Anterior cingulate cortex (tissue), 58 donors: ENCODE measurements at regions not wholly inside any gene's neighbourhood (a gene's known extent, or its start where the extent isn't known, plus 50 kb on each side); places are given as distances from the start of the nearest gene placed in this dataset.
A peak's percentile ranks its signal among the peaks of the same experiment; 100 is the strongest.
"Not testable (repeated sequence)": the region's sequence is repeated elsewhere in the genome, so short reads cannot be mapped to it uniquely, and the experiment has no call there.

Source experiments
- DNase-seq, 58 donors: peaks; one replicate each; lab custom pipeline; 2025; lab: John Stamatoyannopoulos, UW

GRCh38 chr13:24563087-24563486, 50.5 kb upstream of the PARP4 start:
- no peak for DNase-seq

- DNase-seq = not testable (repeated sequence)
Measured at GRCh38 chr13:24563971-24564370, 51.4 kb upstream of the PARP4 start.

- no peak for DNase-seq
Measured at GRCh38 chr13:24564881-24565280, 52.3 kb upstream of the PARP4 start.

- DNase-seq = not testable (repeated sequence)
Measured at GRCh38 chr13:24567593-24567992, 55.0 kb upstream of the PARP4 start.

- no peak for DNase-seq
Measured at GRCh38 chr13:24574847-24575246, 62.3 kb upstream of the PARP4 start.

GRCh38 chr13:24580315-24580714, 67.7 kb upstream of the PARP4 start:
- DNase-seq = peak in 1 of 58 donors; percentile 4

- not testable (repeated sequence) for DNase-seq
Measured at GRCh38 chr13:24581578-24581977, 69.0 kb upstream of the PARP4 start.

GRCh38 chr13:24591697-24592096, 79.1 kb upstream of the PARP4 start:
- not testable (repeated sequence) for DNase-seq

GRCh38 chr13:24597906-24598670, 82.1 kb upstream of the ATP12A start:
- not testable (repeated sequence) for DNase-seq

GRCh38 chr13:24599019-24599791, 81.0 kb upstream of the ATP12A start:
- DNase-seq = not testable (repeated sequence)

GRCh38 chr13:24605923-24606372, 74.3 kb upstream of the ATP12A start:
- DNase-seq = no peak

- no peak for DNase-seq
Measured at GRCh38 chr13:24606486-24607170, 73.6 kb upstream of the ATP12A start.

GRCh38 chr13:24610956-24611355, 69.3 kb upstream of the ATP12A start:
- DNase-seq = no peak

- DNase-seq = no peak
Measured at GRCh38 chr13:24612726-24613125, 67.5 kb upstream of the ATP12A start.

- no peak for DNase-seq
Measured at GRCh38 chr13:24613128-24613527, 67.1 kb upstream of the ATP12A start.

- no peak for DNase-seq
Measured at GRCh38 chr13:24613755-24614154, 66.5 kb upstream of the ATP12A start.

- DNase-seq = no peak
Measured at GRCh38 chr13:24614306-24615080, 65.7 kb upstream of the ATP12A start.

- DNase-seq = no peak
Measured at GRCh38 chr13:24615114-24615513, 65.1 kb upstream of the ATP12A start.

GRCh38 chr13:24615911-24616472, 64.2 kb upstream of the ATP12A start:
- DNase-seq = no peak

GRCh38 chr13:24616514-24616913, 63.7 kb upstream of the ATP12A start:
- no peak for DNase-seq
